Stimulated activated CD4-positive, alpha-beta T cell treated with anti-CD3 and anti-CD28 coated beads, Interleukin-15, amount 100 ng/mL, for 48 hours (primary cell): ENCODE measurements at regions not wholly inside any gene's neighbourhood (a gene's known extent, or its start where the extent isn't known, plus 50 kb on each side); places are given as distances from the start of the nearest gene placed in this dataset.

Source experiments
- DNase-seq, 2 donors: peaks; one replicate each; pipeline ENCODE4 v3.0.0-alpha.2; 2020; ENCODE audit warnings: low read depth in 2 of 2

GRCh38 chr6:91140449-91140848, 553.6 kb upstream of the MAP3K7 start:
- DNase-seq = no peak

GRCh38 chr6:91137286-91137685, 550.4 kb upstream of the MAP3K7 start:
- DNase-seq = no peak

GRCh38 chr6:91135406-91136103, 548.7 kb upstream of the MAP3K7 start:
- DNase-seq = no peak

GRCh38 chr6:91132461-91132860, 545.6 kb upstream of the MAP3K7 start:
- no peak for DNase-seq

GRCh38 chr6:91130126-91130525, 543.3 kb upstream of the MAP3K7 start:
- no peak for DNase-seq

- DNase-seq = no peak
Observed at GRCh38 chr6:91127752-91128151, 540.9 kb upstream of the MAP3K7 start.

GRCh38 chr6:91126876-91127275, 540.0 kb upstream of the MAP3K7 start:
- no peak for DNase-seq

- no peak for DNase-seq
Observed at GRCh38 chr6:91117550-91117949, 530.7 kb upstream of the MAP3K7 start.

GRCh38 chr6:91114123-91114708, 527.3 kb upstream of the MAP3K7 start:
- no peak for DNase-seq

- no peak for DNase-seq
Observed at GRCh38 chr6:91106083-91106482, 519.2 kb upstream of the MAP3K7 start.

- DNase-seq = no peak
Observed at GRCh38 chr6:91105532-91105931, 518.7 kb upstream of the MAP3K7 start.

- DNase-seq = no peak
Observed at GRCh38 chr6:91099479-91099878, 512.6 kb upstream of the MAP3K7 start.

GRCh38 chr6:91098006-91098405, 511.1 kb upstream of the MAP3K7 start:
- DNase-seq = no peak

GRCh38 chr6:91097364-91097763, 510.5 kb upstream of the MAP3K7 start:
- DNase-seq = no peak

GRCh38 chr6:91094806-91095475, 508.1 kb upstream of the MAP3K7 start:
- DNase-seq = no peak

- DNase-seq = no peak
Observed at GRCh38 chr6:91094341-91094740, 507.5 kb upstream of the MAP3K7 start.

GRCh38 chr6:91088976-91089375, 502.1 kb upstream of the MAP3K7 start:
- DNase-seq = no peak

GRCh38 chr6:91088515-91088914, 501.6 kb upstream of the MAP3K7 start:
- no peak for DNase-seq

GRCh38 chr6:91087908-91088307, 501.0 kb upstream of the MAP3K7 start:
- DNase-seq = no peak

- DNase-seq = no peak
Observed at GRCh38 chr6:91083211-91083610, 496.3 kb upstream of the MAP3K7 start.

- DNase-seq = no peak
Observed at GRCh38 chr6:91082311-91082832, 495.5 kb upstream of the MAP3K7 start.

GRCh38 chr6:91081452-91082067, 494.7 kb upstream of the MAP3K7 start:
- no peak for DNase-seq

- DNase-seq = no peak
Observed at GRCh38 chr6:91080871-91081270, 494.0 kb upstream of the MAP3K7 start.
